IMR-90 (cell line): ENCODE measurements at regions not wholly inside any gene's neighbourhood (a gene's known extent, or its start where the extent isn't known, plus 50 kb on each side); places are given as distances from the start of the nearest gene placed in this dataset.
A peak's percentile ranks its signal among the peaks of the same experiment; 100 is the strongest.

ENCODE experiments used
- ATAC-seq: fragments of 200-7000 bp; cut with Tn5 transposase; 2 replicates; pipeline ENCODE4 v1.9.1; 2020; ENCODE audit warnings: low read depth, mild to moderate bottlenecking, moderate library complexity
- BruUV-seq: library from RNA; stranded (reverse); fragments of 400-500 nt; replicated peaks from 2 replicates; lab custom pipeline; 2021; lab: Mats Ljungman, UMichigan
- CTCF ChIA-PET: fragments of 300-600 bp; formaldehyde crosslinking; extraction: SDS; loops from one replicate; lab custom pipeline; 2021; ENCODE audit warnings: antibody characterized with exemption; lab: Yijun Ruan, JAX
- POLR2A ChIA-PET: fragments of 300-600 bp; sonication (Branson Sonifier 250); formaldehyde crosslinking; loops from one replicate; lab custom pipeline; 2022; ENCODE audit warnings: antibody characterized with exemption; ENCODE audit not compliant: unreplicated experiment; lab: Charles Lee
- DNase-seq: peaks from one replicate; pipeline ENCODE4 v3.0.0; 2013
- H2AFZ ChIP-seq: replicated peaks from 2 replicates; pipeline ENCODE3; 2013; ENCODE audit warnings: low read length, mild to moderate bottlenecking; ENCODE audit not compliant: poor library complexity
- H2AK5ac ChIP-seq: 2 replicates; pipeline ENCODE4 v1.6.1; 2013; ENCODE audit warnings: low read depth, low read length, inconsistent platforms
- H2AK9ac ChIP-seq: replicated peaks from 2 replicates; pipeline ENCODE3; 2013; ENCODE audit warnings: mild to moderate bottlenecking, low read depth, low read length, moderate library complexity; ENCODE audit not compliant: poor library complexity
- H2BK120ac ChIP-seq: 2 replicates; pipeline ENCODE4 v1.6.1; 2013; ENCODE audit warnings: low read depth, low read length, inconsistent platforms
- H2BK15ac ChIP-seq: 3 replicates; pipeline ENCODE4 v1.6.1; 2013; ENCODE audit warnings: low read depth, low read length, inconsistent platforms
- H2BK20ac ChIP-seq: 2 replicates; pipeline ENCODE4 v1.6.1; 2013; ENCODE audit warnings: low read depth, mild to moderate bottlenecking, inconsistent platforms, low read length, moderate library complexity
- H2BK5ac ChIP-seq: 2 replicates; pipeline ENCODE4 v1.6.1; 2013; ENCODE audit warnings: mild to moderate bottlenecking, low read depth, low read length, inconsistent platforms; ENCODE audit not compliant: poor library complexity, severe bottlenecking
- H3K14ac ChIP-seq: replicated peaks from 2 replicates; pipeline ENCODE4 v1.6.1; 2013; ENCODE audit warnings: low read depth, low read length, inconsistent platforms
- H3K18ac ChIP-seq: 2 replicates; pipeline ENCODE4 v1.6.1; 2013; ENCODE audit warnings: low read depth, low read length, control low read depth
- H3K23ac ChIP-seq: 2 replicates; pipeline ENCODE4 v1.6.1; 2013; ENCODE audit warnings: low read depth, low read length, inconsistent platforms
- H3K27ac ChIP-seq: 2 replicates; pipeline ENCODE4 v1.5.1; 2013; ENCODE audit warnings: mild to moderate bottlenecking, control low read depth, low read length; ENCODE audit not compliant: insufficient read depth
- H3K27me3 ChIP-seq: 2 replicates; pipeline ENCODE4 v1.6.1; 2013; ENCODE audit warnings: low read length; ENCODE audit not compliant: control insufficient read depth, insufficient read depth
- H3K36me3 ChIP-seq: 2 replicates; pipeline ENCODE4 v1.6.1; 2013; ENCODE audit warnings: low read length, mixed read lengths; ENCODE audit not compliant: control insufficient read depth, insufficient read depth
- H3K4ac ChIP-seq: 2 replicates; pipeline ENCODE4 v1.6.1; 2013; ENCODE audit warnings: low read depth, low read length, inconsistent platforms
- H3K4me1 ChIP-seq: 2 replicates; pipeline ENCODE4 v1.6.1; 2013; ENCODE audit warnings: low read length, mixed read lengths; ENCODE audit not compliant: control insufficient read depth, insufficient read depth
- H3K4me2 ChIP-seq: 2 replicates; pipeline ENCODE4 v1.6.1; 2013; ENCODE audit warnings: low read depth, mild to moderate bottlenecking, control low read depth, low read length, moderate library complexity
- H3K4me3 ChIP-seq: 2 replicates; pipeline ENCODE4 v1.5.1; 2013; ENCODE audit warnings: low read depth, mild to moderate bottlenecking, control low read depth, low read length, moderate library complexity; ENCODE audit not compliant: insufficient read depth
- H3K56ac ChIP-seq: 2 replicates; pipeline ENCODE4 v1.6.1; 2013; ENCODE audit warnings: low read length, inconsistent platforms; ENCODE audit not compliant: insufficient read depth; ENCODE audit errors: extremely low read depth
- H3K79me1 ChIP-seq, 2 experiments: 2 replicates each; pipeline ENCODE4 v1.6.1; 2013; ENCODE audit warnings: low read length in 2 of 2, inconsistent platforms in 1 of 2, low read depth in 1 of 2
- H3K9ac ChIP-seq: 2 replicates; pipeline ENCODE4 v1.6.1; 2013; ENCODE audit warnings: low read depth, low read length, control low read depth
- H3K9me1 ChIP-seq: 2 replicates; pipeline ENCODE4 v1.6.1; 2013; ENCODE audit warnings: low read length, inconsistent platforms; ENCODE audit not compliant: insufficient read depth
- H3K9me3 ChIP-seq: 2 replicates; pipeline ENCODE4 v1.6.1; 2013; ENCODE audit warnings: low read length; ENCODE audit not compliant: control insufficient read depth, insufficient read depth
- H4K20me1 ChIP-seq: 2 replicates; pipeline ENCODE4 v1.6.1; 2013; ENCODE audit warnings: low read length, inconsistent platforms; ENCODE audit not compliant: insufficient read depth
- H4K5ac ChIP-seq: 2 replicates; pipeline ENCODE4 v1.6.1; 2013; ENCODE audit warnings: mild to moderate bottlenecking, low read depth, low read length, control low read depth
- H4K8ac ChIP-seq, 2 experiments: 2 replicates each; pipeline ENCODE4 v1.6.1; 2013; ENCODE audit warnings: low read depth in 2 of 2, low read length in 2 of 2, control low read depth in 1 of 2, inconsistent platforms in 1 of 2
- H4K91ac ChIP-seq: 2 replicates; pipeline ENCODE4 v1.6.1; 2013; ENCODE audit warnings: low read depth, low read length, inconsistent platforms; ENCODE audit not compliant: insufficient read depth
- BHLHE40 ChIP-seq: fragments of 150-350 bp; IDR thresholded peaks from 2 replicates; pipeline ENCODE4 v1.6.1; 2016; ENCODE audit warnings: mild to moderate bottlenecking, low read depth, low read length
- CEBPB ChIP-seq: IDR thresholded peaks from 2 replicates; pipeline ENCODE4 v1.6.1; 2012; ENCODE audit warnings: low read depth, low read length, improper control_type of control experiment
- CHD1 ChIP-seq: IDR thresholded peaks from 2 replicates; pipeline ENCODE4 v1.6.1; 2012; ENCODE audit warnings: low read depth, low read length, improper control_type of control experiment
- FOS ChIP-seq: fragments of 150-350 bp; IDR thresholded peaks from 2 replicates; pipeline ENCODE4 v1.6.1; 2016; ENCODE audit warnings: low read depth, low read length
- MAFK ChIP-seq: IDR thresholded peaks from 2 replicates; pipeline ENCODE4 v1.6.1; 2012; ENCODE audit warnings: low read depth, low read length, improper control_type of control experiment
- MAZ ChIP-seq: IDR thresholded peaks from 2 replicates; pipeline ENCODE4 v1.6.1; 2012; ENCODE audit warnings: low read depth, mild to moderate bottlenecking, low read length, improper control_type of control experiment, moderate library complexity, borderline replicate concordance
- MXI1 ChIP-seq: IDR thresholded peaks from 2 replicates; pipeline ENCODE4 v1.6.1; 2012; ENCODE audit warnings: low read depth, mild to moderate bottlenecking, low read length, moderate library complexity, borderline replicate concordance
- NFE2L2 ChIP-seq: fragments of 150-350 bp; IDR thresholded peaks from 2 replicates; pipeline ENCODE4 v1.6.1; 2016; ENCODE audit warnings: low read depth, mild to moderate bottlenecking, low read length
- POLR2A ChIP-seq: IDR thresholded peaks from 2 replicates; pipeline ENCODE4 v1.6.1; 2012; ENCODE audit warnings: mild to moderate bottlenecking, low read depth, low read length
- RAD21 ChIP-seq: IDR thresholded peaks from 2 replicates; pipeline ENCODE4 v1.6.1; 2012; ENCODE audit warnings: low read length, improper control_type of control experiment
- RFX5 ChIP-seq: IDR thresholded peaks from 2 replicates; pipeline ENCODE4 v1.8.0; 2012; ENCODE audit warnings: low read depth, mild to moderate bottlenecking, low read length, moderate library complexity
- SMC3 ChIP-seq: fragments of 150-350 bp; IDR thresholded peaks from 2 replicates; pipeline ENCODE4 v1.6.1; 2016; ENCODE audit warnings: low read depth, mild to moderate bottlenecking, antibody characterized with exemption, low read length, moderate library complexity
- dilution Hi-C: fragments of 300-500 bp; cut with HindIII; formaldehyde crosslinking; loops from one replicate; pipeline ENCODE4 v1.14.3; 2018; ENCODE audit warnings: low sequenced_read_pairs; ENCODE audit not compliant: unreplicated experiment
- in situ Hi-C: fragments of 300-500 bp; cut with MboI; formaldehyde crosslinking; loops from 3 replicates; pipeline ENCODE4 v1.14.3; 2019; ENCODE audit warnings: low sequenced_read_pairs, inconsistent platforms, mixed read lengths
- intact Hi-C: fragments of 100-400 bp; cut with micrococcal nuclease; formaldehyde crosslinking; loops from 2 replicates; pipeline ENCODE4 v1.10.0; 2022
- TF ChIP-seq, protein P1 (sequence below): fragments of 150-350 bp; IDR thresholded peaks from 2 replicates; pipeline ENCODE4 v1.6.1; 2017; ENCODE audit warnings: mild to moderate bottlenecking, antibody characterized with exemption, low read length, low read depth
- TF ChIP-seq, protein P2 (sequence below): fragments of 150-350 bp; IDR thresholded peaks from 2 replicates; pipeline ENCODE4 v1.6.1; 2016; ENCODE audit warnings: low read depth, mild to moderate bottlenecking, low read length, moderate library complexity, borderline replicate concordance
- TF ChIP-seq, protein P3 (sequence below): conservative IDR thresholded peaks from 2 replicates; pipeline ENCODE4 v1.5.1; 2012; ENCODE audit warnings: mild to moderate bottlenecking, low read depth, low read length, improper control_type of control experiment

DNA sequence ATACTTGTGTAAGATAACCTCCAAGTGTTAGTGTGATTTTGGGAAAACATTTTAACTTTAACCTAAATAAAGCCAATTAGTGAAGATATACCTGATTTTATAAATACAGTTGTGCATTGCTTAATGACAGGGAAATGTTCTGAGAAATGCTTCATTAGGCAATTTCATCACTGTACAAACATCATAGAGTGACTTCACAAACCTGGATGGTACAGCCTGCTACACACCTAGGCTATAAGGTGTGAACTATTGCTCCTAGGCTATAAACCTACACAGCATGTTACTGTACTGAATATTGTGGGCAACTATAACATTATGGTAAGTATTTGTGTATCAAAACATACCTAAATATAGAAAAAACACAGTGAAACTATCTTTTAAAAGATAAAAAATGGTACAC lies 166.8 kb upstream of the TARS1 start:
- no peak overlapping the region; the same call in 1 of the 2 replicates for H3K4ac ChIP-seq
- H2AFZ ChIP-seq = no peak overlapping the region
- no TSS peak for BruUV-seq
- dilution Hi-C loops (no loop called here), intact Hi-C loops (no loop called here), in situ Hi-C loops (no loop called here)
- no peak overlapping the region for H4K91ac ChIP-seq
- H2BK20ac ChIP-seq = no peak overlapping the region; the same call in 1 of the 2 replicates
- no peaks in the 10 kb centered on the region for H4K20me1 ChIP-seq
- no peak overlapping the region for H3K23ac ChIP-seq
- H2BK5ac ChIP-seq = no peak overlapping the region
- peak overlapping the region; percentile 62; the same call in 1 of the 2 replicates for H2AK5ac ChIP-seq
- TF ChIP-seq FOS (no peak), NFE2L2 (no peak), POLR2A (no peak), RAD21 (no peak), MAZ (no peak), MAFK (no peak), RFX5 (no peak), BHLHE40 (no peak), CEBPB (no peak), MXI1 (no peak), SMC3 (no peak), CHD1 (no peak)
- TF ChIP-seq, protein P1, sequence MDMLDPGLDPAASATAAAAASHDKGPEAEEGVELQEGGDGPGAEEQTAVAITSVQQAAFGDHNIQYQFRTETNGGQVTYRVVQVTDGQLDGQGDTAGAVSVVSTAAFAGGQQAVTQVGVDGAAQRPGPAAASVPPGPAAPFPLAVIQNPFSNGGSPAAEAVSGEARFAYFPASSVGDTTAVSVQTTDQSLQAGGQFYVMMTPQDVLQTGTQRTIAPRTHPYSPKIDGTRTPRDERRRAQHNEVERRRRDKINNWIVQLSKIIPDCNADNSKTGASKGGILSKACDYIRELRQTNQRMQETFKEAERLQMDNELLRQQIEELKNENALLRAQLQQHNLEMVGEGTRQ = no peak
- TF ChIP-seq, protein P2, sequence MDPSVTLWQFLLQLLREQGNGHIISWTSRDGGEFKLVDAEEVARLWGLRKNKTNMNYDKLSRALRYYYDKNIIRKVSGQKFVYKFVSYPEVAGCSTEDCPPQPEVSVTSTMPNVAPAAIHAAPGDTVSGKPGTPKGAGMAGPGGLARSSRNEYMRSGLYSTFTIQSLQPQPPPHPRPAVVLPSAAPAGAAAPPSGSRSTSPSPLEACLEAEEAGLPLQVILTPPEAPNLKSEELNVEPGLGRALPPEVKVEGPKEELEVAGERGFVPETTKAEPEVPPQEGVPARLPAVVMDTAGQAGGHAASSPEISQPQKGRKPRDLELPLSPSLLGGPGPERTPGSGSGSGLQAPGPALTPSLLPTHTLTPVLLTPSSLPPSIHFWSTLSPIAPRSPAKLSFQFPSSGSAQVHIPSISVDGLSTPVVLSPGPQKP = no peak
- TF ChIP-seq, protein P3, sequence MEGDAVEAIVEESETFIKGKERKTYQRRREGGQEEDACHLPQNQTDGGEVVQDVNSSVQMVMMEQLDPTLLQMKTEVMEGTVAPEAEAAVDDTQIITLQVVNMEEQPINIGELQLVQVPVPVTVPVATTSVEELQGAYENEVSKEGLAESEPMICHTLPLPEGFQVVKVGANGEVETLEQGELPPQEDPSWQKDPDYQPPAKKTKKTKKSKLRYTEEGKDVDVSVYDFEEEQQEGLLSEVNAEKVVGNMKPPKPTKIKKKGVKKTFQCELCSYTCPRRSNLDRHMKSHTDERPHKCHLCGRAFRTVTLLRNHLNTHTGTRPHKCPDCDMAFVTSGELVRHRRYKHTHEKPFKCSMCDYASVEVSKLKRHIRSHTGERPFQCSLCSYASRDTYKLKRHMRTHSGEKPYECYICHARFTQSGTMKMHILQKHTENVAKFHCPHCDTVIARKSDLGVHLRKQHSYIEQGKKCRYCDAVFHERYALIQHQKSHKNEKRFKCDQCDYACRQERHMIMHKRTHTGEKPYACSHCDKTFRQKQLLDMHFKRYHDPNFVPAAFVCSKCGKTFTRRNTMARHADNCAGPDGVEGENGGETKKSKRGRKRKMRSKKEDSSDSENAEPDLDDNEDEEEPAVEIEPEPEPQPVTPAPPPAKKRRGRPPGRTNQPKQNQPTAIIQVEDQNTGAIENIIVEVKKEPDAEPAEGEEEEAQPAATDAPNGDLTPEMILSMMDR = no peak
- H3K4me1 ChIP-seq = peaks cover 9% of the 10 kb centered on the region; the same call in 1 of the 2 replicates
- CTCF ChIA-PET = interaction anchor here (1.5 kb wide), 1 partner anchor 26 kb away, joined by 5 read pairs; no protein-coding TSS in a partner anchor
- H3K4me3 ChIP-seq = no peak overlapping the region
- no peak overlapping the region for H3K56ac ChIP-seq
- H2AK9ac ChIP-seq = no peak overlapping the region
- ATAC-seq (no peak), DNase-seq (no peak)
- H2BK120ac ChIP-seq = peak overlapping the region; percentile 52; the same call in 1 of the 2 replicates
- no peak overlapping the region for H3K9ac ChIP-seq
- no peak overlapping the region; a peak in 1 of 4 replicates for H4K8ac ChIP-seq
- H3K4me2 ChIP-seq = no peak overlapping the region
- no peaks in the 10 kb centered on the region for H3K9me3 ChIP-seq
- H4K5ac ChIP-seq = no peak overlapping the region
- no peak overlapping the region for H2BK15ac ChIP-seq
- H3K14ac ChIP-seq = no peak overlapping the region
- H3K79me1 ChIP-seq = no peaks in the 10 kb centered on the region
- H3K27ac ChIP-seq = no peak overlapping the region
- no peaks in the 10 kb centered on the region for H3K36me3 ChIP-seq
- no peaks in the 10 kb centered on the region for H3K27me3 ChIP-seq
- POLR2A ChIA-PET = no interaction called here
- H3K18ac ChIP-seq = no peak overlapping the region
- peaks cover 4% of the 10 kb centered on the region for H3K9me1 ChIP-seq
